ENCODE measurements at regions not wholly inside any gene's neighbourhood (a gene's known extent, or its start where the extent isn't known, plus 50 kb on each side); places are given as distances from the start of the nearest gene placed in this dataset.

DNA sequence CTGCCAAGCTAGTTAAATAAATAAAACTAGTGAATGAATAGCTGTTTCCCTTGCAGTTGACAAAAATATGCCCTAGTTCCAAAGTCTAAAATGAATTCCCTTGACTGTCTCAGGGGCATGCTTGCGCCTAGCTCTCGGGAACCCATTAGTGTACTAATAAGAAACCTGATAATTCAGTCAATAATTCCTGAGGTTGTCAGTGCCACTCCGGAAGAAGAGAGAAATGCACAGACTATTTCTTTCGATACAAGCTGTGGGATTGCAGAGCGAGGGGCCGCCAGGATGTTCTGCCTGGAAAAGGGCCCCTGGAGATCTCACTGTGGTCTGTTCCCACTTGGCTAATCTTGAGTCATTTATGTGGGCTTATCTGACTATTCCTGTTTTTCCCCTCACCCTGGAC, 56.4 kb upstream of the LARP1 start:
- H3K9me3 Mint-ChIP-seq (ENCODE audit: unreplicated experiment): peaks cover 2% of the 10 kb centered on the region
- peaks cover 7% of the 10 kb centered on the region for H3K4me1 ChIP-seq (ENCODE audit: insufficient read depth, low read length)
- no peaks in the 10 kb centered on the region for H3K36me3 Mint-ChIP-seq (ENCODE audit: low read depth, unreplicated experiment)
- H3K4me3 Mint-ChIP-seq (ENCODE audit: unreplicated experiment): no peak overlapping the region
- H3K27ac ChIP-seq (ENCODE audit: low read depth, low read length): no peak overlapping the region
- no peak overlapping the region for H2AFZ ChIP-seq (ENCODE audit: low read depth, low read length)
- H3K27me3 Mint-ChIP-seq (ENCODE audit: low read depth, unreplicated experiment): peaks cover 2% of the 10 kb centered on the region
- no peak for TF ChIP-seq EZH2 (IDR thresholded peaks at IDR 0.05; ENCODE audit: insufficient read depth, low read length)
- TF ChIP-seq CTCF (IDR thresholded peaks at IDR 0.05; ENCODE audit: insufficient read depth, low read depth, low read length): no peak
- H3K79me2 ChIP-seq (ENCODE audit: insufficient read depth, low read length): no peaks in the 10 kb centered on the region
- no peaks in the 10 kb centered on the region for H3K36me3 ChIP-seq (ENCODE audit: insufficient read depth, low read length)
- no peaks in the 10 kb centered on the region for H3K27me3 ChIP-seq (ENCODE audit: insufficient read depth, low read length)
- FAIRE-seq (no peak), DNase-seq (ENCODE audit: low read depth) (no peak)
- no peak overlapping the region for H3K27ac Mint-ChIP-seq (ENCODE audit: unreplicated experiment)
- no peak overlapping the region for H3K4me2 ChIP-seq (ENCODE audit: low read length)
- H3K9ac ChIP-seq (ENCODE audit: low read length): no peak overlapping the region
- no peaks in the 10 kb centered on the region for H4K20me1 ChIP-seq (ENCODE audit: insufficient read depth, low read length)
- no peaks in the 10 kb centered on the region for H3K9me3 ChIP-seq (ENCODE audit: insufficient read depth, low read depth, low read length)
- H3K4me1 Mint-ChIP-seq (ENCODE audit: low read depth, unreplicated experiment): peaks cover 13% of the 10 kb centered on the region
- H3K4me3 ChIP-seq (ENCODE audit: insufficient read depth, low read depth, low read length): no peak overlapping the region

DNA sequence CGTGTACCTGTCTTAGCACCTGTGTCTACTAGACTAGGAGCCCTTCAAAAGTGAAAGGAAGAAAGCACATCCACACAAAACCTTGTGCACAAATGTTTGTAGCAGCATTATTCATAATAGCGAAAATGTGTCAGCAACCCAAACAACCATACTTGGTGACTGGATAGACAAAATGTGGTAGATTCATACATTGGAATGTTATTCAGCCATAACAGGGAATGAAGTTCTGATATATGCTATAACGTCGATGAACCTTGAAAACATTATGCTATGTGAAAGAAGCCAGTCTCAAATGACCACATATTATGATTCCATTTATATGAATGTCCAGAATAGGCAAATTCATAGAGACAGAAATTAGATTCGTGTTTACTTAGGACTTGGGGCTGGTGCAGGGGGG, 57.8 kb upstream of the LARP1 start:
- no peak overlapping the region for H3K27ac ChIP-seq (ENCODE audit: low read depth, low read length)
- no peaks in the 10 kb centered on the region for H3K36me3 Mint-ChIP-seq (ENCODE audit: low read depth, unreplicated experiment)
- H2AFZ ChIP-seq (ENCODE audit: low read depth, low read length): no peak overlapping the region
- peaks cover 2% of the 10 kb centered on the region for H3K9me3 Mint-ChIP-seq (ENCODE audit: unreplicated experiment)
- no peak overlapping the region for H3K9ac ChIP-seq (ENCODE audit: low read length)
- no peaks in the 10 kb centered on the region for H4K20me1 ChIP-seq (ENCODE audit: insufficient read depth, low read length)
- H3K4me3 Mint-ChIP-seq (ENCODE audit: unreplicated experiment): no peak overlapping the region
- H3K4me3 ChIP-seq (ENCODE audit: insufficient read depth, low read depth, low read length): no peak overlapping the region
- H3K4me1 Mint-ChIP-seq (ENCODE audit: low read depth, unreplicated experiment): peaks cover 15% of the 10 kb centered on the region
- H3K36me3 ChIP-seq (ENCODE audit: insufficient read depth, low read length): no peaks in the 10 kb centered on the region
- no peaks in the 10 kb centered on the region for H3K79me2 ChIP-seq (ENCODE audit: insufficient read depth, low read length)
- H3K27me3 ChIP-seq (ENCODE audit: insufficient read depth, low read length): no peaks in the 10 kb centered on the region
- no peak for DNase-seq (ENCODE audit: low read depth)
- FAIRE-seq: no peak
- H3K4me1 ChIP-seq (ENCODE audit: insufficient read depth, low read length): peaks cover 10% of the 10 kb centered on the region
- no peaks in the 10 kb centered on the region for H3K9me3 ChIP-seq (ENCODE audit: insufficient read depth, low read depth, low read length)
- peaks cover 2% of the 10 kb centered on the region for H3K27me3 Mint-ChIP-seq (ENCODE audit: low read depth, unreplicated experiment)
- TF ChIP-seq EZH2 (IDR thresholded peaks at IDR 0.05; ENCODE audit: insufficient read depth, low read length) (no peak), CTCF (IDR thresholded peaks at IDR 0.05; ENCODE audit: insufficient read depth, low read depth, low read length) (no peak)
- H3K27ac Mint-ChIP-seq (ENCODE audit: unreplicated experiment): no peak overlapping the region
- H3K4me2 ChIP-seq (ENCODE audit: low read length): peak overlapping the region; percentile 51

- H3K4me2 ChIP-seq (ENCODE audit: low read length): peak overlapping the region; percentile 51
- Mint-ChIP-seq H3K4me1 (ENCODE audit: low read depth, unreplicated experiment) (peaks cover 16% of the 10 kb centered on the region), H3K4me3 (ENCODE audit: unreplicated experiment) (no peak overlapping the region), H3K36me3 (ENCODE audit: low read depth, unreplicated experiment) (no peaks in the 10 kb centered on the region), H3K27me3 (ENCODE audit: low read depth, unreplicated experiment) (peaks cover 2% of the 10 kb centered on the region), H3K9me3 (ENCODE audit: unreplicated experiment) (peaks cover 2% of the 10 kb centered on the region), H3K27ac (ENCODE audit: unreplicated experiment) (no peak overlapping the region)
- no peak overlapping the region for H3K4me3 ChIP-seq (ENCODE audit: insufficient read depth, low read depth, low read length)
- FAIRE-seq: no peak
- no peaks in the 10 kb centered on the region for H4K20me1 ChIP-seq (ENCODE audit: insufficient read depth, low read length)
- TF ChIP-seq EZH2 (IDR thresholded peaks at IDR 0.05; ENCODE audit: insufficient read depth, low read length) (no peak), CTCF (IDR thresholded peaks at IDR 0.05; ENCODE audit: insufficient read depth, low read depth, low read length) (no peak)
- H3K4me1 ChIP-seq (ENCODE audit: insufficient read depth, low read length): peaks cover 13% of the 10 kb centered on the region
- H3K27me3 ChIP-seq (ENCODE audit: insufficient read depth, low read length): no peaks in the 10 kb centered on the region
- H3K79me2 ChIP-seq (ENCODE audit: insufficient read depth, low read length): no peaks in the 10 kb centered on the region
- no peak overlapping the region for H3K27ac ChIP-seq (ENCODE audit: low read depth, low read length)
- H2AFZ ChIP-seq (ENCODE audit: low read depth, low read length): no peak overlapping the region
- no peaks in the 10 kb centered on the region for H3K9me3 ChIP-seq (ENCODE audit: insufficient read depth, low read depth, low read length)
- DNase-seq (ENCODE audit: low read depth): no peak
- no peak overlapping the region for H3K9ac ChIP-seq (ENCODE audit: low read length)
- no peaks in the 10 kb centered on the region for H3K36me3 ChIP-seq (ENCODE audit: insufficient read depth, low read length)
Observed at GRCh38 chr5:154696891-154697290, 58.3 kb upstream of the LARP1 start.
